HG03575 (cell line): ENCODE measurements at regions not wholly inside any gene's neighbourhood (a gene's known extent, or its start where the extent isn't known, plus 50 kb on each side); places are given as distances from the start of the nearest gene placed in this dataset.
"Not testable (repeated sequence)": the region's sequence is repeated elsewhere in the genome, so short reads cannot be mapped to it uniquely, and the experiment has no call there.

Experiments
- ATAC-seq: cut with Tn5 transposase; IDR thresholded peaks from one replicate; pipeline ENCODE4 v1.9.1; 2021; ENCODE audit not compliant: unreplicated experiment, insufficient number of reproducible peaks, low FRiP score; ENCODE audit errors: extremely low read depth

DNA sequence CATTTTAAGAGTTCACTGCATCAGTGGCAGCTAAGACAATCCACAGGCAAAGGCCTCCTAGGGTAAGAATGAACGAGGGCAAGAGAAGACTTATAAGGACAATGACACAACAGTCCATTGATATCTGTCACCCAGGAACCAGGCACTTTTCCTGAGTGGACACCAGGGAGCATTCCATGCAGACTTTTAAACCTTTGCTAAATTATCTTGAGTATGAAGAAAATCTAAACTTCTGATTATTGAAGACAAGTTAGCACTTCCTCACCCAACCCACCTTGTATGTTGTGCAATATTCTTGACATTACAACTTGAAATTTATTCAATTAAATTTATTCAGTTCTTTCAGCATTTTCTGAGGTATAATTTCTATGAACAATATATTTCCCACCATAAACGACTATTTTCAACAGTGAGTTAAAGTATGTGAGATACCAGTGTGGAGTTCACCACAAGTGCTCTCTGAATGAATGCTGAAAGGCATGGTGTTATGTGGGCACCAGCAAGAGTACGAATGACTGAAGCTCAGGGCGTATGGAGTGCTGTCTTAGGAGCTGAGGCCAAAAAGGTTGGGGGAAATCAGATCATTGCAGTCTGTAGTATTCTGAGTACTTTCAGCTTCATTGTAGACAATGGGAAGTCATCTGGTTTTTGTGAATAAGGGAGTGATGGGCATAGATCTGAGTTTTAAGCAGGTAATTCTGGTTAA lies 124.3 kb upstream of the LMNTD1 start:
- ATAC-seq = no peak

DNA sequence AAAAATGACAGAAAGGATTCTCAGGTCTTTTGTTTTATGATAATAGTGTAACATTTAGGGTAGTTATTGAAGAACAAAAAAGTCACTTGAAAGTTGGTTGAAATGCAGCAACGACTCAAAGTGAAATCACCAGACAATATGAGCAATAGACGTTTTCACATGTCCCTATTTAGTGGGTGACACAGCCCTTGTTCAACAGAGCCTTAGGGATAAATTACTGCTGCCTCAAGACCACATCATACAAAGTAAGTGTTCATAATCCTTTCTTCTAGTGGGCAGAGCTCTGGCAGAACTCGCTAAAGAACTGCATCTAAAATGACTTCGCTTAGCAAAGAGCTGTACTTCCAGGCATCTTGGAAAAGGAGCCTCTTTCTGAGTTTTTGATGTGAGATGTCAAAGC lies 128.5 kb upstream of the LMNTD1 start:
- no peak for ATAC-seq

DNA sequence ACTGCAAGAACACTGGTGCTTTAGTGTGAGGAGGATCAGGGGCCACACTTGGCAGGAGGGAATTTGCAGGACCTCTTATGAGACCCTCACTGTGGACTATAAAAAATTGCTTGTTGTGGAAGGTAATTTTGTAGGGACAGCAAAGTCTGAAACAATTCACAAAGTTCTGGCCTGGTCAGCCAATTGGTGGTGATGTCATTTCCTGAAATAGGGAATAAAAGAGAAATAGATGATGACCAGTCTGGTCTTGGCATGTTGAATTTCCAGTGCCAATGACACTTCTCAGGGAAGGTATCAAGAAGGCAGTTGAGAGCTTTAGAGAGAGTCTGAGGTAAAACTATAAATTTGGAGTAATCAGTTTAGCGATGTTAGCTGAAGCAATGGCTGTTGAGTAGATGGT lies 129.3 kb upstream of the LMNTD1 start:
- no peak for ATAC-seq

DNA sequence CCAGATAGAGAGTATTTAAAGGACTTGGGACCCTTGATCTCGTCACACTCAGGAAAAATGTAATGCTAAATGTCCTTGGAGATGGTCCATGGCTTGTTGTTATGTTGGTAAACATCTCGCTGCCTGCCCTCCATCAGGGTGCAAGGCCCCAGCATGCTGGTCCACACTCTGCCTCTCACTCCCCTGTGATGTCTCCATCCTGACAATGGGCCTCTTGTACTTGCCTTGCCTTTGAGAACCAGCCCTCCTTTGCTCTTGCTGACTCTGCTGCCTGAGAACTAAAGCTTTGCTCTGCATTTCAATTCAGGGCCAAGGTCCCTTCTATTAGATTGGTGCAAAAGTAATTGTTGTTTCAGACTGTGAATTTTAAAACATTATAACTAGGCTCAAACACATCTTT lies 131.0 kb upstream of the LMNTD1 start:
- ATAC-seq = no peak

DNA sequence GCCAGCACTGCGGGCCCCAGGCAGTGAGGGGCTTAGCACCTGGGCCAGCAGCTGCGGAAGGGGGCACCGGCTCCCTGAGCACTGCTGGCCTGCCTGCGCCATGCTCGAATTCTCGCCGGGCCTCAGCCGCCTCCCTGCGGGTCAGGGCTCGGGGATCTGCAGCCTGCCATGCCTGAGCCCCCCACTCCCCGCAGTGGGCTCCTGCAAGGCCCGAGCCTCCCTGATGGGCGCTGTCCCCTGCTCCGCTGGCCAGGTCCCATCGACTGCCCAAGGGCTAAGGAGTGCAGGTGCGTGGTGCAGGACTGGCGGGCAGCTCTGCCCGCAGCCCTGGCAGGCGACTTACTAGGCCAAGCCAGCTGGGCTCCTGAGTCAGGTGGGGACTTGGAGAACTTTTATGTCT lies 133.3 kb upstream of the LMNTD1 start:
- no peak for ATAC-seq

DNA sequence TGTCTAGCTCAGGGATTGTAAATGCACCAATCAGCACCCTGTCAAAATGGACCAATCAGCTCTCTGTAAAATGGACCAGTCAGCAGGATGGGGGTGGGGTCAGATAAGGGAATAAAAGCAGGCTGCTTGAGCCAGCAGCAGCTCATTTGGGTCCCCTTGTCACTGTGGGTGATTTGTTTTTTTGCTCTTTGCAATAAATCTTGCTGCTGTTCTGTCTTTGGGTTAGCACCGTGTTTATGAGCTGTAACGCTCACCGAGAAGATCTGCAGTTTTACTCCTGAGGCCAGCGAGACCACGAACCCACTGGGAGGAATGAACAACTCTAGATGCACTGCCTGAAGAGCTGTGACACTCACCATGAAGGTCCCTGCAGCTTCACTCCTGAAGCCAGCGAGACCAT lies 134.1 kb upstream of the LMNTD1 start:
- ATAC-seq = no peak

DNA sequence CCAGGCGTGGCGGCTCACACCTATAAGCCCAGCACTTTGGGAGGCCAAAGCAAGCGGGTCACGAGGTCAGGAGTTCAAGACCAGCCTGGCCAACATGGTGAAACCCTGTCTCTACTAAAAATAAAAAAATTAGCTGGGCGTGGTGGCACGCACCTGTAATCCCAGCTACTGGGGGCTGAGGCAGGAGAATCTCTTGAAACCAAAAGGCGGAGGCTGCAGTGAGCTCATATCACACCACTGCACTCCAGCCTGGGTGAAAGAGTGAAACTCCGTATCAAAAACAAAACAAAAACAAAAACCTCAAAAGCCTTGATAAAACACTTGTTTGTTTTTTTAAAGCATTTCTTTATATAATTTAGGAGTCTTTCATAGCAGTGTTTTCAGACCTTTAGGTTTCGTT lies 135.8 kb upstream of the LMNTD1 start:
- not testable (repeated sequence) for ATAC-seq

DNA sequence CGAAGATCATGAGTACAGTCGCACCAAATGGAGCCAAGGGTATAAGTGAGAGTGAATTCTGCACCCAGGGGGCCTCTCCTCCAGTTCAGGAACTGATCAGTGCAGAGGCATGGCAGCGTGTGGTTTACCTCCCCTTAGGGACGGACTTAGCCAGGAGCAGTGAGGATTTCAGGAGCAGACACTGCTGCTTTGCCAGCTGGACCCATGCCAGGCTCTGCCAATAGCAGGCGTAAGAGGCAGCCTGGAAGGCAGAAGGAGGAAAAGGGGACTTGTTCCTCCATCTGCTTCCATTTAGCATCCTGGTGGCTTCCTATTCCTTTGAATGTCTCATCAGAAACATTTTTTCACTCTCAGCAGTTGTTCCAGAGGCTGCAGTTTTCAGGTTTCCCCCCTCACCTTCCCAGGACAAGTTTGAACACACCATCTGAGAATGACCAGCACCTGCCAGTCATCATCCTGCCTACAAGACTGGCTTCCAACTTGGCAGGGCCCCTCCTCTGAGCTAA lies 137.0 kb upstream of the LMNTD1 start:
- ATAC-seq = no peak

DNA sequence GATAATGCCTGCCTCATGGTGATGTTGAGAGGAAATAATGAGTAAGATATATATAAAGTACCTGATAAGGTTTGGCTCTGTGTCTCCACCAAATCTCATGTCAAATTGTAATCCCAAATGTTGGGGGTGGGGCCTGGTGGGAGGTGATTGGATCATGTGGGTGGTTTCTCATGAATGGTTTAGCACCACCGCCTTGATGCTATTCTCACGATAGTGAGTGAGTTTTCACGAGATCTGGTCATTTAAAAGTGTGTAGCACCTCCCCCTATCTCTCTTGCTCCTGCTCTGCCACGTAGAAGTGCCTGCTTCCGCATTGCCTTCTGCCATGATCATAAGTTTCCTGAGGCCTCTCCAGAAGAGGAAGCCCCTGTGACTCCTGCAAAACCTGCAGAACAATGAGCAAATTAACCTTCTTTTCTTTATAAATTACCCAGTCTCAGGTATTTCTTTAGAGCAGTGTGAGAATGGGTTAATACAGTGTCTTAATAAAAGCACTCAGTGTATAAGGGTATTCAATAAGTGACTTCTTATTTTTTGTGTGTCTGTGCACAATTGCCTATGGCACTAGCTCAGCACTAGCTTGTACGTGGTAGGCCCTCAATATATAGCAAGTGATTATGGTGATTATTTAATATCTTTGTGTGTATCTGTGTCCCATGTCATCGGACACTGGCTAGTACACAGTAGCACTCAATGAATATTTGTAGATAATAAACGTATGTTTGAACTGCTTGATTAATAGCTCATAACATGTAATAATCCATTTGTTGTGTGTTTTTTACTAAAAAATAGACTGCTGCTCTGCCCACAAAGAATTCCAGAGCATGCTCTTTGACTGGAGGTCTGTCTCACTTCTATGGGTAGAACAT lies 138.1 kb upstream of the LMNTD1 start:
- ATAC-seq = no peak

DNA sequence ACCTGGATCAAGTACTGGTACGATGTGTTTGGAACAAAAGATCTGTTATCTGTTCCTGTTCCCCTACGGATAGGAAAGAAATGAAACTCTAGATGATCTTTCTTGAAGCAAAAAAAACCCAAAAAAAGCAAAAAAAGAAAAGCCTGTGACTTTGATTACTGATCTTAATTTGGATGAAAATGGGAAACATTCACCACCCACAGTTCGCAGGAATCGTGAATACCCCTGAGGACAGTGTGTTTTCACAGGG lies 138.7 kb upstream of the LMNTD1 start:
- no peak for ATAC-seq

DNA sequence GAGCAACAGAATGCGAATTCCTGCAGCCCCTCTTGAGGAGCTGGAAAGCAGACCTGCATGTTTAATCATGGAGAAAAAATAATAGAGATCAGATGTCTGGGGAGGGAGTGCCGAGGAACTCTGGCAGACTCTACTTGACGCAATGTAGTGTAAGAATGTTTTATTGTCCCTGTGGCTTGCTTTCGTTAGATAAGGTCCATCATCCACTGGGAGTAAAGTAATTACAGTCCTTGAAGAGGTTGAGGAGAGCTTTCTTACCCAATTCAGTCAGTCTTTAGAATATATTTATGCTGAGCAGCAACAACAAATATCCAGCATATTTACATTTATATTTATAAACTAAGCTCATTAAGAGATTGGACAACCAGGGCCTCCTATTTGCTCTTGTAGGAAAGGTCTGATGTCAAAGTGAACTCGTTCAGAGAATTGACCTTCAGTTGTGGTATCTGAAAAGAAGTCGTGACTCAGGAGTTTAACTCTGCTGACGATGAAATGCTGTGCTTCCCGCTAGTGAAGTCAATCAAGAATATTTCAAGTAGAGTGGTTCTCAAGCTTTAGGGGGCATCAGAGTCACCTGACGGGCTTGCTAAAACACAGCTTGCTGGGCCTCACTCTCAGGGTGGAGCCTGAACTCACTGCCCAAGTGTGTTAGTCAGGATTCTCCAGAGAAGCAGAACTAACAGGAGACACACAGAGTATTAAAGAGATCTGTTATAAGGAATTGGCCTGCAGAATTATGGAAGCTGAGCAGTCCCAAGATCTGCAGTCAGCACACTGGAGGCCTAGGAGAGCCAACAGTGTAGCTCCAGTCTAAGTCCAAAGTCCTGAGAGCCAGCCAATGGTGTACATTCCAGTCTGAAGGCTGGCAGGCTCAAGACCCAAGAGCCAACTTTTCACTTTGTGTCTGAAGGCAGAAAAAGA lies 139.3 kb upstream of the LMNTD1 start:
- ATAC-seq = no peak

DNA sequence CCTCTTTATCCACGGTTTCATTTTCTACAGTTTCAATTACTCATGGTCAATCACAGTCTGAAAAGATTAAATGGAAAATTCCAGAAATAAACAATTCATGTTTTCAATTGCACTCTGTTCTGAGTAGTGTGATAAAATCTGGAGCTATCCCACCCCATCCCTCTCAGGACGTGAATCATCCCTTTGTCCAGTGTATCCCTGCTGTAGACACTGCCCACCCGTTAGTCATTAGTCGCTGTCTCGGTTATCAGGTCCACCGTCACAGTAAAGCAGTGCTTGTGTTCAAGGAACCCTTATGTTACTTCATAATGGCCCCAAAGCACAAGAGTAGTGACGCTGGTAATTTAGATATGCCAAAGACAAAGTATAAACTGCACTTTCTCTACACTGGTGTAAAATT lies 141.0 kb upstream of the LMNTD1 start:
- ATAC-seq = no peak

DNA sequence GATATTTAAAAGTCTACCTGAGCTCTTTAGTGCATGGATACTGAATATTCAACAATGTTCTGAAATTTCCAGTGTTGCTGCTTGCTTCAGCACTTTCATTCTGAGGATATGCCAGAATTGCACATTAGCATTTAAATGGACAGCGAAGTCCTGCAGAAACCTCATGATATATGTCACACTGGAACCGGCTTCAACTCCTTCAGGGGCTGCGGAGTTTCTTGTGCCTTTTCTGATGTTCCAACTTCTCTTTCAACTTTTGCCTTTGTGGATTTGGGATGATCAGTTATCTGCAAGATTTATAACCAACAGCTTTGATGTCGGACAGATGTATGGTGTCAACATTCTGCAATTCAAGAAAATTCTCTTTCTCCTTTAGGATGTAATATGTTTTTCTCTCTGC lies 142.5 kb upstream of the LMNTD1 start:
- no peak for ATAC-seq

DNA sequence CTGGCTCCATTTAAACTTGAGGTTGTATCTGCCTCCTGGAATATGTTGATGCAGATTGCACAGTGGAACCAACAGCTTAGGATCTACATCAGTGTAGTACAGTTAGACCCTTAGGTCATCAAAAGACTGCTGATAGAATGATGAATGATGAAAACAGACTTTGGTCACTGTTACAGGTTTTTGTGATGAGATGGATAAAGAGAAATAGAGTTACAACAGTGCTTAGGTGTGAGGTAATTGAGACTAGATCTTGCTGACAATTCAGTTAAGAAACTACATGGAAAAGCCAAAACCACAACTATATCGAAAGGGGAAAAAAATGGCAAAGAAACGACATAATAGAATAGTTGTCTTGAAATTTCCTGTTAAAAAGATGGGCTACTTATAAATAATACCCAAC lies 145.7 kb upstream of the LMNTD1 start:
- no peak for ATAC-seq

DNA sequence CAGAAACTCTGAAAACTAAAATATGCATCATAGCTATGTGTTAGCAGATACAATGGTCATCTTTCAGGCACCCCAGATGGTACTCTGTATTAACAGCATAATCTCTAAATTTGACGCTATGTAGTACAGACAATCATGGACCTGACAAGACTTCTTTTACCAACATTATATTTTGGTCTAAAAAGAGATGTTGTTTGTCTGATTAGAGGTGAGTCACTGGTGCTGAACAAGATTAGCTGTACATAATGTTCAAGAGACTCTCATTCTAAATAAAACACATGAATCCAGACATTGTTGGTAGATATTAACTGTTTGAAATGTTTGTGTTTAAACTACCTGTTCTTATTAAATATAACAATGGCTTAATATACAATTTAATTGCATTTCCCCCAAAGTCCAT lies 146.4 kb upstream of the LMNTD1 start:
- ATAC-seq = no peak

DNA sequence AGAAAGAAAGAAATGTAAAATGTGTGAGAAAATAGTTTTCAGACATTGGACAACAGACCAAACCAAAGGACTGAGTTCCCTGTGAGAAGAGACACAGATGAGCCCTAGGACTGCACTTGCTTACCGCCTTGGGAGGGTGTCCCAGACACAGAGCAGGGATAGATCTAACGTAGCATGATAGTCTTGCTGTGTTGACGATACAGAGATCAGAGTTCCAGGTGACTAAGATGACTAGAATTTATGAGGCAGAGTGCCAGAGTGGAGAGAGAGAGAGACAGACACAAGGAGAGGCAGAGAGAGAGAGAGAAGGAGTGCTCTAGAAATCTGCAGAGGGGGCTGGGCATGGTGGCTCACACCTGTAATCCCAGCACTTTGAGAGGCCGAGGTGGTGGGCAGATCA lies 148.2 kb upstream of the LMNTD1 start:
- no peak for ATAC-seq

DNA sequence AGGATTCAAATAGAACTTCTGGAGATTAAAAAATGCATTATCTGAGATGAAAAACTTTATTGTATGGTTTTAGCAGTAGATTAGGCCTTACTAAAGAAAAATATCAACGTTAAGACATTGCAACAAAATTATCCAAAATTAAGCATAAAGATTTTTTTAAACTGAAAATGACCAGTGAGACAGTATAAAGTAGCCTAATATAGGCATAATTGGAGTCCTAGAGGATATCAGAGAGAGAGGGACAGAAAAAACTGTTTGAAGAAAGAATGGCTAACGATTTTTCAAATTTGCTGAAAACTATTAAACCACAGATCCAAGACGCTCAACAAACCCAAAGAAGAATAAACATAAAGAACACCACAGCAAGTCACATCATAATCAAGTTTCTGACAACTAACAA lies 149.5 kb upstream of the LMNTD1 start:
- ATAC-seq = no peak

DNA sequence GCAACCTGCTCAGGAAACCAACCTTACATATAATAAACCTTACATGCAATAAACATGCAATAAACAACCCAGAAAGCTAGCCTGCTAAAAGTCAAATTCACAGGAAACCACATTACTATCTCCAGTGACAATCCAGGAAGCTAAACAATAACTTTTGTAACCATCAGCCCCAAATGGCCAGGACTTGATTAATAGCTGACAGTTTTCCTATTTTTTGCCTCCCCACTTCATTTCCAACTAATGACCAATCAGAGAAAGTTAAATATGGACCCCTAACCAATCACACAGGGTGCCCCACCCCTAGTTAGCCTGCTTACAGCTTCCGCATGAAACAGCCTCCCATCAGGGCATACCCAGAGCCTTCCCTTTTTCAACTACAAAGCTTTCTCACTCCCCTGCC lies 152.2 kb upstream of the LMNTD1 start:
- ATAC-seq = no peak

DNA sequence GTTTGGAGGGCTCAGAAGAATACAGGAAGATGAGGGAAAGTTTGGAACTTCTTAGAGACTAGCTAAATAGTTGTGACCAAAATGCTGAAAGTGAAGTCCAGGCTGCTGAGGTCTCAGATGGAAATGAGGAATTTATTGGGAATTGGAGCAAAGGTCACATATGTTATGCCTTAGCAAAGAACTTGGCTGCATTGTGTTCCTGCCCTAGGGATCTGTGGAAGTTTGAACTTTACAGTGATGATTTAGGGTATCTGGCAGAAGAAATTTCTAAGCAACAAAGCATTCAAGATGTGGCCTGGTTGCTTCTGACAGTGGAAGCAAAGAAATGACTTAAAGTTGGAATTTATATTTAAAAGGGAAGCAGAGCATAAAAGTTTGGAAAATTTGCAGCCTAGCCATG lies 153.6 kb upstream of the LMNTD1 start:
- not testable (repeated sequence) for ATAC-seq

DNA sequence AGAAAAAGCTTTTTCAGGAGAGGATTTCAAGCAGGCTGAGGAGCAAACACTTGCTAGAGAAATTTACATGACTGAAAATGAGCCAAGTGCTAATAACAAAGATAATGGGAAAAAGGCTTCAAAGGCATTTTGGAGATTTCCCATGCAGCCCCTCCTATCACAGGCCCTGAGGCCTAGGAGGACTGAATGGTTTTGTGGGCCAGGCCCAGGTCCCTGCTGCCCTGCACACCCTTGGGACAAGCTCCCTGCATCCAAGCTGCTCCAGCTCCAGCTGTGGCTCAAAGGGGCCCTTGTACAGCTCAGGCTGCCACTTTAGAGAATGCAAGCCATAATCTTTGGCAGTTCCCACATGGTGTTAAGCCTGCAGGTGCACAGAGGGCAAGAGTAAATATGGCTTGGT lies 154.0 kb upstream of the LMNTD1 start:
- ATAC-seq = no peak
